ENCODE measurements at regions not wholly inside any gene's neighbourhood (a gene's known extent, or its start where the extent isn't known, plus 50 kb on each side); places are given as distances from the start of the nearest gene placed in this dataset.

- no peak for TF ChIP-seq ZNF274 (IDR thresholded peaks at IDR 0.05; ENCODE audit: low read depth, low read length)
- no peak for TF ChIP-seq YY1 (IDR thresholded peaks at IDR 0.05; ENCODE audit: insufficient read depth, insufficient read length)
These were observed 690.4 kb upstream of the NRP1 start for GRCh38 chr10:34024693-34025425.

Data from NT2/D1 (cell line).